GM21381 (cell line): ENCODE measurements at regions not wholly inside any gene's neighbourhood (a gene's known extent, or its start where the extent isn't known, plus 50 kb on each side); places are given as distances from the start of the nearest gene placed in this dataset.
"Not testable (repeated sequence)": the region's sequence is repeated elsewhere in the genome, so short reads cannot be mapped to it uniquely, and the experiment has no call there.

ENCODE experiments used
- ATAC-seq: cut with Tn5 transposase; IDR thresholded peaks from one replicate; pipeline ENCODE4 v1.9.1; 2021; ENCODE audit warnings: mild to moderate bottlenecking, moderate library complexity; ENCODE audit not compliant: unreplicated experiment

DNA sequence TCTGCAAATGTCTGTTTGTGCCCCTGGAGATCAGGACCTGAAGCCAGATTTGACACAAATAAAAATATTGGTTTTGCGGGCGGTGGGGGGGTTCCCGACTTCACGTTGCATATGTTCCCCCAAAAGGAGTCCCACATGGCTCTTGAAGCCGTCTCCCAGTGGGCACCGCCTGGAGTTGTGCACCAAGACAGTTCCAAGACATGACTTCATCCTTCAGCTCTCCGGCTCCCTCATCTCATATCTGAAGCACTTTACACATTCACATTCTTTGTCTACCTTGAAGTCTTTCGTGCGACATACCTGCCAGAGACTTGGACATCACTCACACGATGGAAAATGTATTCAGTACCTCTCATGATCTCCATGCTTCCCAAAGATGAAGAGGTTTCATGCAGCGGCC is 362.8 kb upstream of the FOXK1 start:
- ATAC-seq: no peak

DNA sequence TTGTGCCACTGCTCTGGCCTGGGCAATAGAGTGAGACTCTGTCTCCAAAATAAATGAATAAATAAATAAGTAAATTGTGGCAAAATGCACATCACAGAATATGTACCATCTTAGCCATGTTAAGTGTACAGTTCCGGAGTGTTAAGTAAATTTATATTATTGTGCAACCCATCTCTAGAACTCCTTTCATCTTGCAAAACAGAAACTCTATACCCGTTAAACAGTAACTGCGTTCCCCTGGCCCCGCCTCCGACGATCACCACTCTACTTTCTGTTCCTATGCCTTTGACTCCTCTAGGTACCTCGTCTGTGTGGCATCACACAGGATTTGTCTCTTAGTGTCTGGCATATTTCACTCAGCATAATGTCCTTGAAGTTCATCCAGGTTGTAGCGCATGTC is 356.4 kb upstream of the FOXK1 start:
- ATAC-seq: no peak

DNA sequence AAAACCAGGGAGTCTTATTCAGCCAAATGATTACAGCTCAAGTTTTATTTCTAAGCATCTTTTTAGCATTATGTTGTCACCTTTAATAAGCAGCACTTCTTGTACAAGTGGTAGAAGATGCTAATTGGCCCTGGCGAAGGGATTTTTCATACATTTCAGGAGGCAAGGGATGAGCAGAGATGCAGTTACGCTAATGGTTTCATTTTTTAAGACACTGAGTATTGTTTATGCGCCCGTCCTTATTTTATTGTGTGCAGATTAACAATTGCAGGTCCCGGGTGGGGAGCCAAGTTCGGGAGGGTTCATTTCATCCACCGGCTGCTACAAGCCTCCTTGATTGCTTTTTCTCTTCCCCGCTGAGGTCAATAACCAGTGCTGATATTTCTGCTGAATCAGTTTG is 350.4 kb upstream of the FOXK1 start:
- ATAC-seq: no peak

DNA sequence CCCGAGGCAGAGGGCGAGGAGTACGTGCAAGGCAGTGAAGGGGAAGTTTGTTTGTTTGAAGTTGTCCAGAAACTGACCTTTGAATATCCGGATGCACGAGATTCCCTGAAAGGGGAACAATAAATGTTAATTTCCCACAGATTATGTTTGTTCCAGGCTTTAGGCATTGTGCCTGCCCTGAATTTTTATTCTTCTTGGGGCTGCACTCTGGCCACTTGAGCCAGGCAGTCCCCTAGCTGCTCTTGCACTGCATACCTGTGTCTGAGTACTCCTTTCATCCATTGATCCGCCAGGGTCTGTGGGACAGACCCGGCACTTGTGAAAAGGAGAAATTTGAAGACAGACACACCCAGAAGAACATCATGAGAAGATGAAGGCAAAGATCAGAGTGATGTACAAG is 343.5 kb upstream of the FOXK1 start:
- ATAC-seq: no peak

DNA sequence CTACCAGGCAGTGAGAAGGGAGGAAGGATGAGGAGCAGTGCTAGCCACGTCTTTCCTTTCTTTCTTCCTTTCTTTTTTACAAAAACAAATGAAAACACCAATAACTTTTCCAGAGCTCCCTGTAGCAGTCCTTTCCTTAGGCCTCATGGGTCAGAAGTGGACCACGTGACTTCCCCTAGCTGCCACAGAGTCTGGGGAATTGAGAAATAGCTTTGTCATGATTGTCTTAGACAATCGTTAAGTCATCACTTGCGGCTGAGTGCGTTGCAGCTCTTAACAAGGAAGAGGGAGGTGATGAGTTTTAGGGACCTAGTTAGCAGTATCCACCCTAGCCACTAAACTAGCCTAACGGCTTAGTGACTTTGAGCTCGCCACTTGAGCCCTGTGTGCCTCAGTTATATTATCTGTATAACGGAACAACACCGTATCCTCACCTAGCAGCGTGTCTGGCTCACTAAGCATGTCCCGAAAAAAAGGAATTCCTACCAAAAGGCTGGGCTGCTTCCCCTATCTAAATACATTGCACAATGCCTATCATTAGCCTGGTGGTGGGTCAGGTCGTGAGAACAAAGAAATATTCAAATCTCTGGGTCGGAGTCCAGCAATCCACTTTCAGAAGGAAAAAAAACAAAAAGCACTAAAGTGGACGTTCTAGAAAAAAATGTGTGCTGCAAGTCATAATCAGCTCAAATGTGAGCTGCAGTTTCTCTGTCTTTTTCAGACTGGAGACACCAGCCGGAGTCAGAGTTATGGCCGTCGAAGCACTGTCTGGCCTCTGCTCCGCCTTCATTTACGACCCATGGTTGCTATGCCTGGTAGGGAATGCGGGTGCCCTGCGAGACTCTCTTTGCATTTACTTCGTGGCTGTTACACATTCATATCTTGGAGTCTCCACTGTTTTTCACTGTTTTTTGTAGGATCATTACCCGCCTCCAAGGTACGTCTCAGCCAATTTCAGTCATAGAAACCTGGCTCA is 338.5 kb upstream of the FOXK1 start:
- ATAC-seq: no peak

DNA sequence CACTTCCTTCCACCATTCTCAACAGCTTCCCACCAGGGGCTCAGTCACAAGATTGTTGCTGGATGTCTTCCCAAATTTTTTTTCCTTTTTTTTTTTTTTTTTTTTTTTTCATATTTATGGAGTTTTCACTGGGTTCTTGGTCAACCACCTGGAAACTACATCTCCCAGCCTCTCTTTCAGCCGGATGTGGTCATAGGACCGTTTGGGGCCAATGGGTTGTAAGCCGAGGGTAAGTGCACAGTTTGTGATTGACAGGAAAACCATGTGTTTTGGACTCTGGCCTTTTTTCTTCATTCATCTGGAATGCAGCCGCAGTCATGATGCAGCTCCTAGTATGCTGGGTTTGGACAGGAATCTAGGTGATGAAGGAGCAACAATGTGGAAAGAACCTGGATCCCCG is 337.1 kb upstream of the FOXK1 start:
- ATAC-seq: no peak

DNA sequence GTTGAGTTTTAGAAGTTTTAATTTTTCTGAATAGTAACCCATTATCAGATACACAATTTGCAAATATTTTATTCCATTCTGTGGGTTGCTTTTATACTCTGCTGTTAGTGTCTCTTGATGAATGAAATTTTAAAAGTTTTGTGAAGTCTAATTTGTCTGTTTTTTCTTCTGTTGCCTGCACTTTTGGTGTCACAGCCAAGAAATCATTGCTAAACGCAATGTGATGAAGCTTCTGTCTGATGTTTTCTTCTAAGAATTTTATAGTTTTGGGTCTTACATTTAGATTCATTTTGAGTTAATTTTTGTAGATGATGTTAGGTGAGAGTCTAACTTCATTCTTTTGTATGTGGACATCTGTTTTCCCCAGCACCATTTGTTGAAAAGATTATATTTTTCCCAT is 330.0 kb upstream of the FOXK1 start:
- no peak for ATAC-seq

DNA sequence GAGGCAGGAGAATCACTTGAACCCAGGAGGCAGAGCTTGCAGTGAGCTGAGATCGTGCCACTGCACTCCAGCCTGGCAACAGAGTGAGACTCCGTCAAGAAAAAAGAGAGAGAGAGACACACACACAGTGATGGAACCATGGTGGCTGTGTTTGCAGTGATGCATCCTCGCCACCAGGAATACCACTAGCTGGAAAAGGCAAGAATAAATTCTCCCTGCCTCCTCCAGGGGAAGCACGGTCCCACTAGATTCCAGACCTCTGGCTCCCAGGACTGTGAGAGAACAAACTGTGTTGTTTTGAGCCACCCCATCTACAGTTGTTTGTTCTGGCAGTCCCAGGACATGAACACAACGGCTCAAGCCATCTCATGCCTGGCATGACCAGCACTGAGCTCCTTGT is 320.3 kb upstream of the FOXK1 start:
- no peak for ATAC-seq

DNA sequence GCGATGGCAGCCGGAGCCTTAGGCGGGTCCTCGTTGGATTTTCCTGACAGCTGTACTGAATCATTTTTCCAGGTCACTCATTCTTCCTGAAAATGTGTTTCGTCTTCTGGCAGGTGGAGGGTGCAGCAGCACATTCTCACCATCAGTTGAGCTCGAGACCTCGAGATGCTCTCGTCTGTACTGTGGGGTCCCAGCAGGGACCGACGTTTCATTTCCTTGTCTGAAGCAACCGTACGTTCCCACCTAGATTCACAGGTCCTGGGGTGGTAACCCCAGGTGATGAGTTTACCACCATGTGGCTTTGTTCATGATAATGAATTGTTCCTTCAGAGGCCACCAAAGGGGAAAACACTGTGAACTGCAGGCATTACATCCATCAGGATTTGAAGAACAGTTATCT is 298.5 kb upstream of the FOXK1 start:
- no peak for ATAC-seq

DNA sequence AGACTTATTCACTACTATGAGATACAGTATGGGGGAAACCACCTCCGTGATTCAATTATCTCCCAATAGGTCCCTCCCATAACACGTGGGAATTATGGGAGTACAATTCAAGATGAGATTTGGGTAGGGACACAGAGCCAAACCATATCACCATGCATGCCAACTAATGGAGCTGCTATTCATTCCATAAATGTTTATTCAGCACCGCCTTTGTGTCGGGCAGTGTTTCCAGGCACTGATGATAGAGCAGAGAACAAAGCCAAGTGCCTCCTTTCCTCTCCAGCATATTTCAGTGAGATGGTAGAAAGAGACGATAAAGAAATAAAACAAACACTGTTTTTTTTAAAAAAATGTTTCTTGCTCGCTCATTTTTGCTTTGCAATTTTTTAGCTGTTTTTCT is 295.9 kb upstream of the FOXK1 start:
- ATAC-seq: no peak

DNA sequence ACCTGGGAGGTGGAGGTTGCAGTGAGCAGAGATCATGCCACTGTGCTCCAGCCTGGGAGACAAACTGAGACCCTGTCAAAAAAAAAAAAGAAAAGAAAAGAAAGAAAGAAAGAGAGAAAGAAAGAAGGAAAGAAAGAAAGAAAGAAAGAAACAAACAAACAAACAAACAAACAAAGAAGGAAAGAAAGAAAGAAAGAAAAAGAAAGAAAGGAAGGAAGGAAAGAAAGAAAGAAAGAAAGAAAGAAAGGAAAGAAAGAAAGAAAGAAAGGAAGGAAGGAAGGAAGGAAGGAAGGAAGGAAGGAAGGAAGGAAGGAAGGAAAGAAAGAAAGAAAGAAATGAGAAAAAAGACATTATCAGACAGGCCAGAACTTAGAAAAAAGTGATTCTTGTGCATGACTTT is 291.0 kb upstream of the FOXK1 start:
- ATAC-seq: not testable (repeated sequence)

DNA sequence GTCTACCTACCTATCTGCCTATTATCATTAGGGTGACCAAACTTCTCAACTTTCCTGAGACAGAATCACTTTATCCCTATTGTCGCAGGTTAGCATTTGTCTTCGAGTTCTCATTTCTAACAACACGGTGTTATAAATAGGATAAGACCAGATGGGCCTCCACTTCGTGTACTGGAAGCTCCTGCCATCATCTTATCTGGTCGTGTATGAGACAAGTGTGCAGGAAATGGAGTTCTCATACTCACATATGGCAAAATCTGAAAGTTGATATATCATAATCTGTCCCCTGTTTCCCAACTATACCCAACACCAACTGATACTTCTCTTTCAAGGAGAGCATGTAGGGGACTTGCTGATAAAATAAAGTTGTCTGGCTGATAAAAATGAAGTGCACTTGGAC is 287.4 kb upstream of the FOXK1 start:
- no peak for ATAC-seq

DNA sequence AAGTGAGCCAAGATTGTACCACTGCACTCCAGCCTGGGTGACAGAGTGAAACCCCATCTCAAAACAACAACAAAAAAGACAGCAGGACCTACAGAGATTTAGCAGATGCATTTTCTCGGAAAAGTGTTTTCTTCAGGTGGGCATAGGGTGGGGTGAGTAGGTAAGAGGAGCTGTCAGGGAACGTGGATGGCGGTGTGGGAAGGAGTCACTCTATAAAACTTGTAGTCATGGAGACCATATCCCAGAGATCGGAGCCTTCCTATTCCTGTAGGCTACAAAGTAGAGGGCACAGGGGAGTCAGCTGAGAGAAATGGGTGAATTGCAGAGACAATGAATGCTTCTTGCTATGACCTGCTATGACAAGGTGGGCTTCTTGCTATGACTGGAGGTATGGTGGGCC is 283.0 kb upstream of the FOXK1 start:
- no peak for ATAC-seq

DNA sequence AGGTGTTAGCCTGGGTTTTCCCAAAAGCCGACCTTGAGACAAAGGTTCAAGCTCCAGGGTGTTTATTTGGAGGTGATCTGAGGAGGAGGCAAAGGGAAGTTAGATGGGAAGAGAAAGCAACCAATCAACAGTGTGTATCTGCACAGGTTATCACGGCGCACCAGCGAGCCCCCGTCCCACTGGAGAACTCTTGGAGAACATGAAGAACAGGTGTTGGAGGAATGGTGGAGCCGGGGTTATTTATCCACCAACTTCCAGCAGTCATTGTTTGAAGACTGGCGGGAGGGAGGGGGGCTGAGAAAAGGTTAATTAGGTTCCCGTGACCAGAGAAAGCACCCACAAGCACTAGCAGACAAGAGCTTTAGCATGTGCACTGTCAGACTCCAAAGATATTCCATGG is 282.5 kb upstream of the FOXK1 start:
- ATAC-seq: no peak

DNA sequence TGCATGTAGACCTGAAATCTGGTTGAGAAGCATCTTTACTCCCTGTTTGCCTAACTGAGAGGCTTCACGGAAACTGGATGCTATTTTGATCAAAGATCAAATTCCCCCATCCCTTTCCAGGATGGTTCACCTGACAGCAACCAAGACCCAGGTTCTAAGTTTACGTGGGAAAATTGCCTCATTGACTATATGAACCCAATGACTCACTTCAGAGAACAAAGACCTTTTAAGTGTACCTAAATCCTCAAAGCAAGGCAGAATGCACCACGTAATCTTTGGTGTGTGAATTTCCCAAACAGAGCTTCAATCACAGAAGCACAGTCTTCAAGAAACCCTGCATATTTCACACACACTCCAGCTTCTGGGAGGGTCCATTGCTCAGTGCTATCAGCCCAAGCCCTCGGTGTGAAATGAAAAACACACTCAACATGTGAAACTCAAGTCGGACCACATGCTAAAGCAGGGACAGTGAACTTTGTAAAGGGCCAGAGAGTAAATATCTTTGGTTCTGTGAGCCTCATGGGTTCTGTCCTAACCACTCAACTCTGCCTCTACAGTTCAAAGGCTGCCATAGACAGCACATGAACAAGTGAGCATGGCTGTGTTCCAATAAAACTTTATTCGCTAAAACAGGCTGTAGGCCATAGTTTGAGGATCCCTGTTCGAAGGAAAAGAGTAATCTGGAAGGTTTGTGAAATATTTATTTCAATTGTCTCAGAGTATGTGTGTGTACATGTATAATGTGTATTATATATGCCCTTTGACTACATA is 275.6 kb upstream of the FOXK1 start:
- ATAC-seq: no peak

DNA sequence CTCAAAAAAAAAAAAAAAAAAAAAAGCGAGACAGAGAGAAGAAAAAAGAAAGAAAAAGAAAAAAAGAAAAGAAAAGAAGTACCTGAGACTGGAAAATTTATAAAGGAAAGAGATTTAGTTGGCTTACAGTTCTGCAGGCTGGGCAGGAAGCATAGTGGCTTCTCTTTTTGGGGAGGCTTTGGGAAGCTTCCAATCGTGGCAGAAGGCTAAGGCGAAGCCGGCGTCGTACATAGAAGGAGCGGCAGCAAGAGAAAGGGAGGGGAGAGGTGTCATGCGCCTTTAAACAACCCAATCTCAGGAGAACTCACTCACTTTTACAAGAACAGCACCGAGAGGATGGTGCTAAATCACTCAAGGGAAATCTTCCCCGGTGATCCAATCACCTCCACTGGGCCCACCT is 272.1 kb upstream of the FOXK1 start:
- no peak for ATAC-seq

DNA sequence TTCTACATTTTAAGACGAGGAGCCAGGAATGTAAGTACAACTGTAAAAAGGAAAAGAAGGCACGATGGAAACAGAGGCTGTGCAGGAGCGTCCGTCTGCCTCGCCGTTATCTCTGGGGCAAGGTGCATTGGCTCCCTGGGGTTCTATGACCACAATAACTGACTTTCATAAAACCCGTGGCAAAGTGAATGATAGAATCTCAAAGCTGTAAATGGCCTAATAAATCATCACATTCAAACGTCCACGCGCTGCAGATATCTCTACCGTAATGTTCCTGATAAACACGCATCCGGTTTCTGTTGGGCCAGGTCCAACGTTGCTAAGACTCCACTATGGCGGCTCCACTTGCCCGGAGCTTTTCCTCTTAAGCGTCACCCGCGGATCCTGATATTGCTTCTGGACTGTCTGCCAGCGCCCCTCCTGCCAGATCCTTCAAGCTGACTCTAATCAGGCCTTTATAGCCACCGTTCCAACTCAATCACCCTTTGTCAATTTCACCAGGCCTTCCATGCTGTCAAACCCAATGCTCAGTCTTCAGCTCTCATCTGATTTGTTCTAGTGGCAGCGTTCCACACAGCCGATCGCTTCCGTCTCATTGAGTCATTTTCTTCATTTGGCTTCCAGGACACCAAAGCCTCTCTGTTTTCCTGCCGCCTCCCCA is 265.6 kb upstream of the FOXK1 start:
- no peak for ATAC-seq

DNA sequence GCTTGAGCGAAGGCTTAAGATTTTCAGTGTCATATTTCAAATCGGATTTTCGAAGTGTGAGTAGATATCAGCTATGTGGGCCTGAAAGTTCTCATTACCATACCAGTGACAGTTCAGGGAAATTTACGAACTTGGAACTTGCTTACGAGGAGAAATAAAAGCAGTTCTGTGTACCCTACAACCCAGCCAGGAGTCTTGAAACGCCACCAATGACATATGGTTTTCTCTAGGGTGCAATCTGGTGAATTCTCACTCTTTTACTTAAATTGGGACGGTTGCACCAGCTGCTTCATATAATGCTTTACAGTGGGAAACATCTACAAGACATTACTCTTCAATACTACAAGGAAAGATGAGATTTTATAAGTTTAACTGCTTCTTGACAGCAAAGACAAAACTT is 253.6 kb upstream of the FOXK1 start:
- ATAC-seq: no peak

DNA sequence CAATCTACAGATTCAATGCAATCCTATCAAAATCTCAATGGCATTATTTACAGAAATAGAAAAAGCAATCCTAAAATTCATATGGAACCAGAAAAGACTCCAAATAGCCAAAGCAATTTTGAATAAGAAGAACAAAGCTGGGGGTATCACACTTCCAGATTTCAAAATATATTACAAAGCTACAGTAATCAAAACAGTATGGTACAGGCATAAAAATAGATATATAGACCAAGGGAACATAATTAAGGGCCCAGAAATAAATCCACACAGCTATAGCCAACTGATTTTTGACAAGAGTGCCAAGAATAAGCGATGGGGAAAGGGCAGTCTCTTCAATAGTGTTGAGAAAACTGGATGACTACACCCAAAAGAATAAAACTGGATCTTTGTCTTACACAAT is 251.9 kb upstream of the FOXK1 start:
- no peak for ATAC-seq

DNA sequence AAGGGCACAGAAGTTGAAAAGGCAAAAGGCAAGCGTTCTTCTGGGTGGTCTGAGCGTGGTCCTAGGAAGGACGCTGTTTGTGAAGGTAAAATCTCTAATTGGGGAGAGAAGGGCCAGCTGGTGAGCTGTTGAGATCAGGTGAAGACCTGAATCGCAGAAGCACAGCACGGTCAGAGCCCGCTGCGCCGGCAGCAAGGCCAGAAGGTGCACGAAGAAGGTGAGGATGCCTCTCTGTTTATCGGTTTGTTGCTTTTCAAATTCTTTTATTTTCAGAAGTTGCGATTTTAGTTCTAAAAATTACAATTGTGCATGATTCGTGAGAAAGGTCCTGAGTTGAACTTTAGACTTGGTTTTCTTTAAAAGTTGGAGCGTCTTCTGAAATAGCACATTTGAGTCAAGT is 247.8 kb upstream of the FOXK1 start:
- ATAC-seq: no peak

DNA sequence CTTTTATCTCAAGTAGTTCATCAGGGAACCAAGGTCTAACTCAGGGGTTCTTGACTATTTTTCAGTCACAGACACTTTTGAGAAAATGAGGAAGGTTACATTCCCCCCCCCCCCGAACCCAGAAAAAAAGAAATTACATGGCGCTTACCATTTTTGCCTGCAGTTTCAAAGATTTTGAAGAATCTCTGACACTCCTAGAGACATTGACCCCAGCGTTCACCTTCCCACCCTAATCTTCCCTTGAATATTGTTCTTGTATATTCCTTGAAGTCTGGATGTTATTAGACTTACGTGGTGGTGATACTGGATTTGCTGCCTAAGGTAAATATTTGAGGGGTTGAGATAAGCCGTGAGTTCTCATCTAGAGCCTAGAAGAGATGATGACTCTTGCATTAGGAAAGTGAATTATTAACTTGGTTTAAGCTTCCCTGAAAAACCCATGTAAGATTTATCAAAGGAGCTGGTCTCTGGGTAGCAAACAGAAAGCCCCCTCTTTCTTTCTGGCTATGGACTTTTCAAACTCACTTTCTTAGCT is 245.7 kb upstream of the FOXK1 start:
- ATAC-seq: no peak
